ENCODE measurements at regions not wholly inside any gene's neighbourhood (a gene's known extent, or its start where the extent isn't known, plus 50 kb on each side); places are given as distances from the start of the nearest gene placed in this dataset.

DNA sequence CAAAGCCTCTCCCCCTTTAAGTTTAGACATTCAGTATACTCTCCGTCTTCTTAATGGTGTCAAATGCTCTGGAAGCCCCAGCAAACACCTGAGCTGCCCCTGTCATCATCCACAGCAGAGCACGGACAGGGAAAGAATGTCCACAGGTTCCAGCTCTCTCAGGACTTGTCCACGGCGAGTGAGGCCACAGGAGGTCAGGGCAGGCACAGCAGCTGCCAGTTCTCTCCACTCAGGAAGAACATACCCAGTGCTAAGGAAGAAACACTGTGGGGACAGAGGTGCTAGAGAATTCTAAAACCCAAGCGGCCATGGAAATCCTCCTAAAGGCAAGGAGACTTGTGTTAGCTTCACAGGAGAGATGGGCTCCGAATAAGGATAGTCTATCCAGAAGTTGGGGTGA lies 132.0 kb upstream of the SERP2 start:
- H3K27me3 Mint-ChIP-seq, result peaks cover 14% of the 10 kb centered on the region
- CTCF ChIA-PET, result interaction anchor here (1.1 kb wide), 1 partner anchor 8 kb away, joined by 4 read pairs; no protein-coding TSS in a partner anchor

DNA sequence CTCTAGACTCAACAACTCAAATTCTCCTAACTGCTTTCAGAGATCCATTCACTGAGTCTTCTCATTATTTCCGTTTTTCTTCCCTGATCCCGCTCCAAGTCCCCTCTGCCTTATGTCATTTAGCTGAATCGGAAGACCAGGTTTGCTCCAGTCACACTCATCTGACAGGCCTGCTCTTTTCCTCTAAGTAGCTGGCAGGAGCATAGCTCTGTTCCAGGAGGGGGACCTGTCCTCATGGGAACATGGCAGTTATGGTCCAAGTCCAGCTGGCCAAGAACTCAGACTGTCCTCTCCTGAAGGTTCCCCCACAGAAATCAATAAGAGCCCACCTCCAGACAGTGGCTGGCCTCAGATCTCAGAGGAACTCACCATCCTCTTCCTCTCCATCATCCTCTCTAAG lies 130.9 kb upstream of the SERP2 start:
- Mint-ChIP-seq H3K36me3 (no peaks in the 10 kb centered on the region), H3K4me1 (peaks cover 13% of the 10 kb centered on the region), H3K27ac (no peak overlapping the region), H3K27me3 (peaks cover 10% of the 10 kb centered on the region), H3K9me3 (no peaks in the 10 kb centered on the region), H3K4me3 (no peak overlapping the region)
- no peak for DNase-seq
- CTCF ChIA-PET, result interaction anchor here (0.9 to 1.8 kb wide), 2 partner anchors 32 to 195 kb away, joined by 3 to 11 read pairs; no protein-coding TSS in a partner anchor

More for the DNA sequence above, 132.0 kb upstream of the SERP2 start:
- no peaks in the 10 kb centered on the region for H3K9me3 Mint-ChIP-seq
- no peak for DNase-seq
- peaks cover 16% of the 10 kb centered on the region for H3K4me1 Mint-ChIP-seq
- no peaks in the 10 kb centered on the region for H3K36me3 Mint-ChIP-seq
- H3K4me3 Mint-ChIP-seq, result no peak overlapping the region
- H3K27ac Mint-ChIP-seq, result no peak overlapping the region

DNA sequence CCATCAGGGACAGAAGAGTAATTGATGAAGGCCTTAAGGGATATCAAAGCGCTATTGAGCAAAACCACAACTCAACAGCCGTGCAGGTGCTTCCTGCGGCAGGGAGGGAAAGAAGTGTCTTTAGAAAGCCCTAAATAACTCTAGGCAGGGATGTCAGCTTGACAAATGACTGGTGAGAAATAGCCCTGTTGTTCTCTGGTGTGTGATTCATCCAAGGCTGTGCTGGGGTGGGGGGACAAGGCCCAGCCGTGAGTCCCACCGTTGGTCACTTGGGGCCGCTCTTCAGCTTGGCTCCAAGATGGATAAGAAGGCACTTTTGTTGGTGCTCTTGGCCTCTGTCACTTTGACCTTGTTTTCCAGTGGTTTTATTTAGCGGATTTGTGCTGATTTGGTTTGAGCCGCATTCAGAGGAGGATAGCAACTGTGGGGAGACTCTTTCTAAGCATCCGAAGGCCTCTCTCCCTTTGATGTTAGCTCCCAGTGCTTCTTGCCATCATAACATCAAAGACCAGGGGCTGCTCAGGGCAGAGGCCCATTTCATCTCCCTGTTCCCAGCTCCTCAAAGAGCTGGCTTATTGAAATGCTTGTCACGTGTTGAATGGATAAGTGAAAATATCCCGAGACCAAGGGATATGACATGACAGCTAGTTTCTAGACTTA lies 130.3 kb upstream of the SERP2 start:
- DNase-seq, result peak; percentile 21
- no peaks in the 10 kb centered on the region for H3K36me3 Mint-ChIP-seq
- H3K4me1 Mint-ChIP-seq, result peaks cover 13% of the 10 kb centered on the region
- CTCF ChIA-PET, result interaction anchor here (0.9 to 1.8 kb wide), 2 partner anchors 31 to 194 kb away, joined by 3 to 11 read pairs; no protein-coding TSS in a partner anchor
- no peak overlapping the region for H3K4me3 Mint-ChIP-seq
- peaks cover 10% of the 10 kb centered on the region for H3K27me3 Mint-ChIP-seq
- peak overlapping the region; percentile 31 for H3K27ac Mint-ChIP-seq
- no peaks in the 10 kb centered on the region for H3K9me3 Mint-ChIP-seq

DNA sequence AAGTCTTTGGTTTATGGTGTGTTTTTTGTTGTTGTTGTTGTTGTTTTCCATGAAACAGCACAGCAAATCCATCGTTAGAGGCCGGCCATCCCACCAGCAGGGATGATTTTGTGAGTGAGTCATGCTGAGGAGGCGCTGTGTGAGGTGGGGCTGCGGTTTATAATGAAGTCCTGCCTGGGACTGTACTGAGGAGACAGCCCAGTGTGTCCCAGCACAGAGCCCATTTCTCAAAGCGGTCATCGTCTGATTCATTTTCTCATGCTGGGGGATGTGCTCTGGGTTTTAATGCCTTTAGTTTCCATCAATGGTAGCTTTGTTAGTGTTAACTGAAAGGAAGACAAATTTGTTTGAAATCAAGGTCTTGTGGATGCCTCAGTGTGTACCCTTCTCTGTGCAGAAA lies 129.3 kb upstream of the SERP2 start:
- no peaks in the 10 kb centered on the region for H3K36me3 Mint-ChIP-seq
- no peak overlapping the region for H3K27ac Mint-ChIP-seq
- H3K4me1 Mint-ChIP-seq, result peaks cover 13% of the 10 kb centered on the region
- no peak for DNase-seq
- no peaks in the 10 kb centered on the region for H3K9me3 Mint-ChIP-seq
- CTCF ChIA-PET, result interaction anchor here (1.8 kb wide), 1 partner anchor 193 kb away, joined by 11 read pairs; no protein-coding TSS in a partner anchor
- peaks cover 10% of the 10 kb centered on the region for H3K27me3 Mint-ChIP-seq
- H3K4me3 Mint-ChIP-seq, result no peak overlapping the region

DNA sequence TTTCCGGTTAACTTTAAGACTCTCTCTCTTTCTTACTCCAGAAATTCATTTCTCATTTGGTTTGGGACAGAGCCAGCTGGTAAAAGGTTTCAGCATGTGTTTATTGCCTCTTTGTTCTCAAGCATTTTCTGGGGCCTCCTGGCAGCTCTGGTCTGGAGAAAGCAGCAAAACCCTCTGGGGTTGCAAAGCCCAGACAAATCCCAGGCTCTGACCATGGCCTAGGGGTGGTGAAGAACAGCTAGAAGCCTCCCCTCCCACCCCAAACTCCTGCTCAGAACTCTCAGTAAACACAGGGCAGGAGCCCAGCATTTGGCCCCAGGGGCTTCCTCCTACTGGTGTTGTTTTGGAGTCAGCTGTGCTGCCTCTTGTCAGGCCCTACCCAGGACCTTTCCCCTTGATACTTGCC lies 124.2 kb upstream of the SERP2 start:
- Mint-ChIP-seq H3K27me3 (no peaks in the 10 kb centered on the region), H3K4me3 (no peak overlapping the region), H3K9me3 (no peaks in the 10 kb centered on the region), H3K27ac (no peak overlapping the region), H3K36me3 (no peaks in the 10 kb centered on the region), H3K4me1 (peaks cover 6% of the 10 kb centered on the region)
- DNase-seq, result no peak
- CTCF ChIA-PET, result interaction anchor here (2.0 kb wide), 1 partner anchor 8 kb away, joined by 4 read pairs; no protein-coding TSS in a partner anchor

DNA sequence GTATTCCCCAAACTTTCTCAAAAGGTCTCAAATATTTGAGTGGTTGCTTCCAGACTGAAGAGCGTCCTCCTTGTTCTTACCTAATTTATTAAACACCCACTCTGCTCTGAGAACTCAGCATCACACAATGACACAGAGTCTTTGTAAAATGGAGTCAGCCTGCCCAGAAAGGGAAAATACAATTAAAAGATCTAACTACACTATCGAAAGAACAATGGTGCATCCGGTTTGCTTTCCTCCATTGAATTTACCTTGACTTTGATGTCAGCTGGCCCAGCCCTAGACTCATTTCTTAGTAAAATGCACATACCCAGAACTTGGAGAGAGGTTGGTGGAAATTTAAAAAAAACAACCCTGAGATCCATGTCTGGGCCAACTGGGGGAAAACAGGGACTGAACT lies 120.7 kb upstream of the SERP2 start:
- no peaks in the 10 kb centered on the region for H3K27me3 Mint-ChIP-seq
- no peak for DNase-seq
- no peak overlapping the region for H3K27ac Mint-ChIP-seq
- H3K36me3 Mint-ChIP-seq, result no peaks in the 10 kb centered on the region
- no peaks in the 10 kb centered on the region for H3K9me3 Mint-ChIP-seq
- H3K4me1 Mint-ChIP-seq, result peaks cover 6% of the 10 kb centered on the region
- no peak overlapping the region for H3K4me3 Mint-ChIP-seq
- CTCF ChIA-PET, result no interaction called here

DNA sequence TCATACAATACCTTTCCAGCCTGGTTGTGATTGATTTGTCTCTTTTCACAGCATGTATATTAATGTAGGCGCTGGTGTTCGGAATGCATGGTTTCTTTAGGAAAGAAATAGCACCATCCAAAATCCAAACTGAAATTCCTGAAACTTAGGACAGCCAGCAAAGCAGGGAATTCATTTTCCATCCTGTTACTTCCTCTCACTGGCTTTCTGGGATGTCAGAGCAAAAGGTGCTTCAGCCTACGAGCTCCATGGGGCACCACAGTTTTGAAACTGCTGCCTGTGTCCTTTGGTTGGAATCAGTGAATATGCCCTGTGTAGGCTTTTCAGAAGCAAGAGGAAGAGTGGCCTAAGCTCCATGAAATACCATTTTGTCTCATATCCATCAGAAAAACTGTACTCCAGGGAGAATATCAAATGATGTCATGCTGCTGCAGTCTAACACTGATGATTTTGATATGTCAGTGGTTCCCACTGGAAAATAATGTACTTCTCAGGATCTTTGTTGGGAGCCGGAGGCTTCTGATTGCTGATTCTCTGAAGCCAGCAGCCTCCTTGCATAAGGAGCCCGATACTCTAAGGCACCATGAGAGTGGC lies 117.8 kb upstream of the SERP2 start:
- Mint-ChIP-seq H3K9me3 (no peaks in the 10 kb centered on the region), H3K4me3 (no peak overlapping the region), H3K27ac (no peak overlapping the region), H3K36me3 (no peaks in the 10 kb centered on the region), H3K4me1 (peaks cover 29% of the 10 kb centered on the region), H3K27me3 (no peaks in the 10 kb centered on the region)
- CTCF ChIA-PET, result no interaction called here
- no peak for DNase-seq

DNA sequence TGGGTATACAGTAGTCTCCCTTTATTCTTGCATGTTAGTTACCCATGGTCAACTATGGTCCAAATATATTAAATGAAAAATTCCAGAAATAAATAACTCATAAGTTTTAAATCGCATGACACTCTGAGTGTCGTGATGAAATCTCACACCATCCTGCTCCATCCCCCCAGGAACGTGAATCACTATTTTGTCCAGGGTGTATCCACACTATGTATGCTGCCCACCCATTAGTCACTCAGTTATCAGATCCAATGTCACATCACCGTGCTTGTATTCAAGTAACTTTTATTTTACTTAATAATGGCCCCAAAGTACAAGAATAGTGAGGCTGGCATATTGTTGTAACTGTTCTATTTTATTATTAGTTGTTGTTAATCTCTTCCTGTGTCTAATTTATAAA lies 115.8 kb upstream of the SERP2 start:
- no peak for DNase-seq
- no peak overlapping the region for H3K27ac Mint-ChIP-seq
- no peaks in the 10 kb centered on the region for H3K9me3 Mint-ChIP-seq
- CTCF ChIA-PET, result no interaction called here
- H3K36me3 Mint-ChIP-seq, result no peaks in the 10 kb centered on the region
- H3K27me3 Mint-ChIP-seq, result no peaks in the 10 kb centered on the region
- H3K4me3 Mint-ChIP-seq, result no peak overlapping the region
- H3K4me1 Mint-ChIP-seq, result peaks cover 29% of the 10 kb centered on the region

DNA sequence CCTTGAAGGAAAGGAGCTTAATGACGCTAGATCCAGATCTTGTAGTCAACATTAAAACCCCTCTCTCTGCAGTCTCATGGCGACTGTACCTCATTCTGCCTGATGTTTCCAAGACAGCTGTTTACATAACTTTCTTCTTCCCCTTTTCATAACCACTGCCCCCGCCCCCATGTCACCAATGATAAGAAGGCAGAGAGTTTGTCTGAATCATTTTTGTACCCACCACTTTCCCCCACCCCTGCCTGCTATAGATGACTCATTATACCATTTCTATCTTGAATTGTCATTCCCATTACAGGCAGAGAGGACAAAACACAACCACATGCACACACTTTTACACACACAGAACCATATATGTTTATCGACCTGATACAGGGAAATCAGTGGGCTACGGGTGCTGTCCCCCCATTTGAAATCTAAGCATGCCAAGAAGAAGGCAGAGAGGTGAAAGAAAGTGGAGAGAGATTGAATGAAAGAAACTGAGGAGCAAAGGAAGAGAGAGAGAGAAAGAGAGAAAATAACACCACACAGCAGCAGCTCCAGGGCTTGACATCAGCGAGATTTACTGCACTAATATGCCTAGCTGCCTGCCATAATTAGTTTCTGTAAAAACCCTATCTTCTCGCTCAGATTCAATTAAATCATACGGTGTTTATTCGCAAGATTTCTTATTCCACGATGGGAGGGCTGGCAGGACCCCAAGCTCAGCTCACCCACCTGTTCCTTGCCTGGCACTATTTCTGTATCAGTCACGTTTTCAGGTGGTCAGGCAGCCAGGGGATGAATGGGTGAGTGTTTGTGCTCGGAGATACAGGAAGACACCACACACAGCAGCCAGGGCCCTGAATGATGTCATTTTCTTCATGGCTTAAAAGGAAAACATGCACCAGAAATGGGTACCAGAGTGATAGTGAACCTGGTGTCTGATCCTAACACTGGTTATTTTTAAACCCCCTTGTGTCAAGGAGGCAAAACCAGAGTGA lies 114.3 kb upstream of the SERP2 start:
- CTCF ChIA-PET, result no interaction called here
- DNase-seq, result peak; percentile 67
- H3K27me3 Mint-ChIP-seq, result no peaks in the 10 kb centered on the region

DNA sequence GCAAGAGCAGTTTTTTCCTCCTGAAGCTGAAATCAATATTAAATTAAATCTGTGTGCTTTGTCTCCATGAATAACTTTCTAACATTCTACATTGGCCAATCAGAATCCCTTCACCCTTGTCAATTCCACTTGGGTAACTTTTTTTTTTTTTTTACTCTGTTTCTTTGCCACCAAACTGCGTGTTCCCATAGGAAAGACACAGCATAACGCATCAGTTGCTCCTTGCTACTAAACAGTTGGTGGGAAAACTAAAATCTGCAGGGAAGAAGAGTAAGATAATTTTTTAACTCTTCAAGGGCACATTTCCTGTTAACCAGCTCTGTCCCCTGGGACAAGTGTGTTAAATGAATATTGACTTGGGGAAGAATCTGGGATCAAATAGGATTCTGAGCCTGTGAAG lies 113.3 kb upstream of the SERP2 start:
- CTCF ChIA-PET, result no interaction called here
- no peak overlapping the region for H3K27ac Mint-ChIP-seq
- H3K36me3 Mint-ChIP-seq, result no peaks in the 10 kb centered on the region

More for the DNA sequence above, 114.3 kb upstream of the SERP2 start:
- H3K9me3 Mint-ChIP-seq, result no peaks in the 10 kb centered on the region
- no peaks in the 10 kb centered on the region for H3K36me3 Mint-ChIP-seq
- H3K4me3 Mint-ChIP-seq, result peak overlapping the region; percentile 47
- peaks cover 24% of the 10 kb centered on the region for H3K4me1 Mint-ChIP-seq
- H3K27ac Mint-ChIP-seq, result peak overlapping the region; percentile 80

DNA sequence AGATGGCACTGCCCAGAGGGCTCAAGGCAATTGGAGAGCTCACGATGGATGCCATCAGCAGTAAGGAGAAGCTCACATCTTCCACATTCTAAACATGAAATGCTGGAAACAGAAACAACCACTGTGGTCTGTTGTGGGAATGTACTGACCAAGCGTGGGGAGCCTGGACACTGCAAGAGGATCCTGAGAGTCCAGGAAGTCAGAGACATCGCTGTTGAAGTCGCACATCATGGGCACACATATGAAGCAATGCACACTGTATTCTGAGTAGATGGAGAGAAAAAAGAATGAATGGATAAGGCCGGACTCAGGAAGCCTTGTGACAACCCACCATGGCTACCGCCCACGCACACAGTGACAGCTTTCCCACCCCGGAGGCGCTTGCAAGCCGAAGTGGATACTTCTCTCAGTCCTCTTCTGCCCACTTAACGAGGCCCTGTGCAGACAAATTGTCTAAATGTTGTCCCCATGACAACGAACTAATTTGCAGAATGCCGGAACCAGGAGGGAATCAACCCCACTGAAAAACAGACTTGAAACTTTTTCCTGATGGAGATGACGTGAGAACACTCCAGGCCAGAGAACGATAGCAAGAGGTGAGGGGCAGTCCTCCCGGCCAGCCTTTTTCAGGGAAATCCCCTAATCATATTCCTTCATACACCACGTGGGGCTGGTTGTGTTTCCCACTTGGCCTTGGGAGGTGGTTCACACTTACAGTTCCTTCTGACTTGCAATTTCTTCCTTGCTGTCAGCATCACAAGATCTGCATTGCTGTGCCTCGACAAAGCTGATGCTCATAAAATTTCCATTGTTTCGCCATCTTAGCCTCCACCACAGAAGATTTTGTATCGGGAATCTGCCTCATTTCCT lies 109.6 kb upstream of the SERP2 start:
- CTCF ChIA-PET, result no interaction called here
- H3K36me3 Mint-ChIP-seq, result no peaks in the 10 kb centered on the region
- H3K27me3 Mint-ChIP-seq, result peaks cover 24% of the 10 kb centered on the region
- DNase-seq, result no peak
- H3K4me1 Mint-ChIP-seq, result peaks cover 19% of the 10 kb centered on the region
- H3K27ac Mint-ChIP-seq, result no peak overlapping the region
- no peaks in the 10 kb centered on the region for H3K9me3 Mint-ChIP-seq
- H3K4me3 Mint-ChIP-seq, result no peak overlapping the region

More for the DNA sequence above, 113.3 kb upstream of the SERP2 start:
- no peak overlapping the region for H3K4me3 Mint-ChIP-seq
- no peak for DNase-seq
- H3K9me3 Mint-ChIP-seq, result no peaks in the 10 kb centered on the region
- no peaks in the 10 kb centered on the region for H3K27me3 Mint-ChIP-seq
- H3K4me1 Mint-ChIP-seq, result peaks cover 24% of the 10 kb centered on the region

DNA sequence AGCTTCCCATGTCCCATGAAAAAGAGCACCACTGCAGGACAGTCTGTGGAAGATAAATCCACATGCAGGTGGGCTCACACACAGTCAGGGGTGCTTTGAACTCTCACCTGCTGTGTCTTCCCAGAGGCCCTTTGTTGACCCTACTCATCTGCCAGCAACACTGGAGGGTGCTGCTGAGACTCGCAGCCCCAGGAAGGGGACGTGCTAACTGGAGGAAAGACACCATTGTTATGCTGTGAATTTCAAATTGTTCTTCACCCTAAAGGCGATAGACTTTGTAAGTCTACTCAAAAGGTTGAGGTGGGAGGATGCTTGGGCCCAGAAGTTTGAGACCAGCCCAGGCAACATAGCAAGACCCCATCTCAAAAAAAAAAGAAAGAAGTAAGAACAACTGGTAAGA lies 107.3 kb upstream of the SERP2 start:
- no peak overlapping the region for H3K27ac Mint-ChIP-seq
- no peak overlapping the region for H3K4me3 Mint-ChIP-seq
- CTCF ChIA-PET, result no interaction called here
- H3K27me3 Mint-ChIP-seq, result peaks cover 24% of the 10 kb centered on the region
- no peaks in the 10 kb centered on the region for H3K9me3 Mint-ChIP-seq
- no peaks in the 10 kb centered on the region for H3K36me3 Mint-ChIP-seq
- H3K4me1 Mint-ChIP-seq, result peaks cover 6% of the 10 kb centered on the region
- DNase-seq, result no peak

DNA sequence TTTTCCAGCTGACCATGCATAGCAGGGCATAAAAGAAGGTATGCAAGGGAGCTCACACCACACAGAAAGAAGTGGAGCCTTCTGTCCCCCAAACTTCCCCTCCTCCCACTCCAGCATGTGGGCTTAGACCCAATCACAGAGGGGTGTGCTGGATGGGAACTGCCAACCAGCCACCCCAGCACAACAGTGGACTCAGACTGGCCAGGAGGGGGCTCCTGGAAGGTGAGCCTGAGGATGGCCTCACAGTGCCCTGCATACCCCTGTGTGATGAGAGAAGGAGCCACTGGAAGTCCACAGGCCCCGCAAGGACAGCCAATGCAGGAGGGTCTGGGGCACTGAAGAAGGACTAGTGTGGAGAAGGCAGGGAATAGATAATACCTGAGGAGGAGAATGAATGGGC lies 106.9 kb upstream of the SERP2 start:
- peaks cover 24% of the 10 kb centered on the region for H3K27me3 Mint-ChIP-seq
- no peak for DNase-seq
- H3K27ac Mint-ChIP-seq, result no peak overlapping the region
- H3K36me3 Mint-ChIP-seq, result no peaks in the 10 kb centered on the region
- CTCF ChIA-PET, result no interaction called here
- no peaks in the 10 kb centered on the region for H3K9me3 Mint-ChIP-seq
- peaks cover 6% of the 10 kb centered on the region for H3K4me1 Mint-ChIP-seq
- no peak overlapping the region for H3K4me3 Mint-ChIP-seq

DNA sequence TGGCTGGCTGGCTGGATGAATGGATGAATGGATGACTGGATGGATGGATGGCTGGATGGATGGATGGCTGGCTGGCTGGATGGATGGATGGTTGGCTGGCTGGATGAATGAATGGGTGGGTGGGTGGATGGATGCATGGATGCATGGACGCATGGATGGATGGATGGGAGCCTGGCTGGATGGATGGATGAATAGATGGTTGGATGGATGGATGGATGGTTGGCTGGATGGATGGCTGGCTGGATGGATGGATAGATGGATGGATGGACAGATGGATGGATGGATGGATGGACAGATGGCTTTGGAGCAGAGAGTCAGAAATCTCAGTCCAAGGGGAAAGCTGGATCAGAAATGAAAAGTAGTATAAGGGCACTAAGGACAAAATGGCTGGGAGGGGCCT lies 106.4 kb upstream of the SERP2 start:
- no peak overlapping the region for H3K27ac Mint-ChIP-seq
- H3K9me3 Mint-ChIP-seq, result no peaks in the 10 kb centered on the region
- peaks cover 6% of the 10 kb centered on the region for H3K4me1 Mint-ChIP-seq
- no peak overlapping the region for H3K4me3 Mint-ChIP-seq
- H3K27me3 Mint-ChIP-seq, result peaks cover 24% of the 10 kb centered on the region
- CTCF ChIA-PET, result no interaction called here
- DNase-seq, result no peak
- H3K36me3 Mint-ChIP-seq, result no peaks in the 10 kb centered on the region

Data from activated naive CD4-positive, alpha-beta T cell treated with anti-CD3 and anti-CD28 coated beads, Interleukin-2, amount 10 ng/mL, durations not matched to agents 7 days and 5 days (primary cell).